SU-DHL-6 (cell line): ENCODE measurements at regions not wholly inside any gene's neighbourhood (a gene's known extent, or its start where the extent isn't known, plus 50 kb on each side); places are given as distances from the start of the nearest gene placed in this dataset.
"Not testable (repeated sequence)": the region's sequence is repeated elsewhere in the genome, so short reads cannot be mapped to it uniquely, and the experiment has no call there.

ENCODE experiments used
- H2AFZ ChIP-seq: fragments of 200-600 bp; sonication (generic); 2 replicates; pipeline ENCODE4 v1.6.1; 2014; ENCODE audit warnings: low read depth, mild to moderate bottlenecking, moderate library complexity, mixed read lengths, antibody characterized with exemption, low read length; ENCODE audit not compliant: severe bottlenecking
- H3F3A ChIP-seq: fragments of 200-600 bp; shearing (Covaris generic); 2 replicates; pipeline ENCODE4 v1.6.0; 2016; ENCODE audit warnings: antibody characterized with exemption, mild to moderate bottlenecking; ENCODE audit not compliant: insufficient read depth
- H3K27ac ChIP-seq: fragments of 200-600 bp; sonication (generic); 2 replicates; pipeline ENCODE4 v1.5.1; 2016; ENCODE audit warnings: low read depth, mild to moderate bottlenecking, low read length, moderate library complexity, mixed read lengths
- H3K27me3 ChIP-seq: fragments of 200-600 bp; sonication (generic), shearing (Covaris generic); 2 replicates; pipeline ENCODE4 v1.6.0; 2014; ENCODE audit warnings: mild to moderate bottlenecking, low read length
- H3K36me3 ChIP-seq: fragments of 200-600 bp; sonication (generic); 2 replicates; pipeline ENCODE4 v1.6.1; 2014; ENCODE audit warnings: mild to moderate bottlenecking, low read length, mixed read lengths
- H3K4me2 ChIP-seq: fragments of 300-600, 200-600 bp; shearing (Covaris generic), sonication (generic); 2 replicates; pipeline ENCODE4 v1.6.0; 2014; ENCODE audit warnings: low read length, low read depth, mild to moderate bottlenecking; ENCODE audit not compliant: poor library complexity, severe bottlenecking
- H3K4me3 ChIP-seq: fragments of 200-600 bp; sonication (generic); 2 replicates; pipeline ENCODE4 v1.5.1; 2014; ENCODE audit warnings: antibody characterized with exemption, low read length, mild to moderate bottlenecking, mixed read lengths; ENCODE audit not compliant: insufficient read depth, poor library complexity, severe bottlenecking
- H3K79me2 ChIP-seq: fragments of 200-600 bp; sonication (generic); 2 replicates; pipeline ENCODE4 v1.6.1; 2014; ENCODE audit warnings: mild to moderate bottlenecking, low read length, moderate library complexity; ENCODE audit not compliant: insufficient read depth
- H3K9ac ChIP-seq: fragments of 200-600 bp; sonication (generic); 2 replicates; pipeline ENCODE4 v1.7.0; 2014; ENCODE audit warnings: mild to moderate bottlenecking, low read length
- H3K9me2 ChIP-seq: fragments of 200-600 bp; sonication (generic); replicated peaks from 2 replicates; pipeline ENCODE4 v1.6.1; 2014; ENCODE audit warnings: low read length; ENCODE audit not compliant: insufficient read depth
- H3K9me3 ChIP-seq: fragments of 200-600 bp; sonication (generic); 2 replicates; pipeline ENCODE4 v1.6.1; 2014; ENCODE audit warnings: low read length, mixed read lengths; ENCODE audit not compliant: insufficient read depth
- H4K20me1 ChIP-seq: fragments of 200-600 bp; sonication (generic); 2 replicates; pipeline ENCODE4 v1.6.1; 2014; ENCODE audit warnings: low read depth, mild to moderate bottlenecking, antibody characterized with exemption, low read length, moderate library complexity, mixed read lengths
- EZH2phosphoT487 ChIP-seq: fragments of 200-600 bp; sonication (generic), shearing (Covaris generic); conservative IDR thresholded peaks from 2 replicates; pipeline ENCODE4 v1.6.1; 2018; ENCODE audit warnings: mild to moderate bottlenecking, antibody characterized with exemption, low read length, moderate library complexity, mixed read lengths
- TF ChIP-seq, protein P1 (sequence below): fragments of 200-600 bp; sonication (generic); IDR thresholded peaks from one replicate; pipeline ENCODE4 v1.5.1; 2017; ENCODE audit warnings: antibody characterized with exemption, mild to moderate bottlenecking, low read length, moderate library complexity; ENCODE audit not compliant: insufficient read depth, poor library complexity, severe bottlenecking

DNA sequence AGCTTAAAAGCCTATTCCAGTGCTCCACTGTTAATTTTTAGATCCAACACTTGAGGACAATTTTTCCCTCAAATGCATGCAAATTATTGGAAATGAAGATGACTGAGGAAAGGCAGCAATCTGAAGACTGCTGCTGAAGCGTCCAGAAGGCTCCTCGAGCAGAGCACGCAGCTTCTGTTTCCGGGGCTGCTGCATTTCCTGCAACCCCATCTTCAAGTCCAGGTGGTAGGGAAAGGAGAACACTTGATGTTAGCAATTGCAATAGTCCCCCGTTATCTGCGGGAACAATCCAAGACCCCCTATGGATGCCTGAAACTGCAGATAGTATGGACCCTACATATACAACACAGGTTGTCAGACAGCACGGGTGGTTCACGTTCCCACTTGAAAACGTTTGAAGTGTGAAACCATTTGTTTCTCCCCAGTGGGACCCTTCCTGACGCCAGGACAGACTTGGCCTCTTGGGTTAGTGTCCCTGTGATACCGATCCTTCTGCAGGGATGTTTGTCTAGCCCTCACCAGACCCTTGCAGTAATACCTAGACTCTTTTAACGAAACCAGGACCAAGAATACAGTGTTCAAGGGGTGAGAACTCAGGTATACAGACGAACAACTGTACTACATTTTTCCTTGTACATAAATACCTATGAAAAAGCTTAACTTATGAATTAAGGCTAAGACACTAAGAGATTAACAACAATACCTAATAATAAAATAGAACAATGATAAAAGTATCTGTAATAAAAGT is 152.3 kb downstream of the HSD17B3 start:
- Histone ChIP-seq H2AFZ (no peak overlapping the region), H4K20me1 (no peaks in the 10 kb centered on the region), H3K9me3 (no peaks in the 10 kb centered on the region), H3K9ac (no peak overlapping the region), H3K36me3 (no peaks in the 10 kb centered on the region), H3F3A (no peaks in the 10 kb centered on the region), H3K79me2 (no peaks in the 10 kb centered on the region), H3K27ac (no peak overlapping the region), H3K27me3 (no peaks in the 10 kb centered on the region), H3K9me2 (no peaks in the 10 kb centered on the region), H3K4me3 (no peak overlapping the region), H3K4me2 (no peak overlapping the region)
- TF ChIP-seq, protein P1, sequence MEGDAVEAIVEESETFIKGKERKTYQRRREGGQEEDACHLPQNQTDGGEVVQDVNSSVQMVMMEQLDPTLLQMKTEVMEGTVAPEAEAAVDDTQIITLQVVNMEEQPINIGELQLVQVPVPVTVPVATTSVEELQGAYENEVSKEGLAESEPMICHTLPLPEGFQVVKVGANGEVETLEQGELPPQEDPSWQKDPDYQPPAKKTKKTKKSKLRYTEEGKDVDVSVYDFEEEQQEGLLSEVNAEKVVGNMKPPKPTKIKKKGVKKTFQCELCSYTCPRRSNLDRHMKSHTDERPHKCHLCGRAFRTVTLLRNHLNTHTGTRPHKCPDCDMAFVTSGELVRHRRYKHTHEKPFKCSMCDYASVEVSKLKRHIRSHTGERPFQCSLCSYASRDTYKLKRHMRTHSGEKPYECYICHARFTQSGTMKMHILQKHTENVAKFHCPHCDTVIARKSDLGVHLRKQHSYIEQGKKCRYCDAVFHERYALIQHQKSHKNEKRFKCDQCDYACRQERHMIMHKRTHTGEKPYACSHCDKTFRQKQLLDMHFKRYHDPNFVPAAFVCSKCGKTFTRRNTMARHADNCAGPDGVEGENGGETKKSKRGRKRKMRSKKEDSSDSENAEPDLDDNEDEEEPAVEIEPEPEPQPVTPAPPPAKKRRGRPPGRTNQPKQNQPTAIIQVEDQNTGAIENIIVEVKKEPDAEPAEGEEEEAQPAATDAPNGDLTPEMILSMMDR = no peak
- no peak for TF ChIP-seq EZH2phosphoT487

DNA sequence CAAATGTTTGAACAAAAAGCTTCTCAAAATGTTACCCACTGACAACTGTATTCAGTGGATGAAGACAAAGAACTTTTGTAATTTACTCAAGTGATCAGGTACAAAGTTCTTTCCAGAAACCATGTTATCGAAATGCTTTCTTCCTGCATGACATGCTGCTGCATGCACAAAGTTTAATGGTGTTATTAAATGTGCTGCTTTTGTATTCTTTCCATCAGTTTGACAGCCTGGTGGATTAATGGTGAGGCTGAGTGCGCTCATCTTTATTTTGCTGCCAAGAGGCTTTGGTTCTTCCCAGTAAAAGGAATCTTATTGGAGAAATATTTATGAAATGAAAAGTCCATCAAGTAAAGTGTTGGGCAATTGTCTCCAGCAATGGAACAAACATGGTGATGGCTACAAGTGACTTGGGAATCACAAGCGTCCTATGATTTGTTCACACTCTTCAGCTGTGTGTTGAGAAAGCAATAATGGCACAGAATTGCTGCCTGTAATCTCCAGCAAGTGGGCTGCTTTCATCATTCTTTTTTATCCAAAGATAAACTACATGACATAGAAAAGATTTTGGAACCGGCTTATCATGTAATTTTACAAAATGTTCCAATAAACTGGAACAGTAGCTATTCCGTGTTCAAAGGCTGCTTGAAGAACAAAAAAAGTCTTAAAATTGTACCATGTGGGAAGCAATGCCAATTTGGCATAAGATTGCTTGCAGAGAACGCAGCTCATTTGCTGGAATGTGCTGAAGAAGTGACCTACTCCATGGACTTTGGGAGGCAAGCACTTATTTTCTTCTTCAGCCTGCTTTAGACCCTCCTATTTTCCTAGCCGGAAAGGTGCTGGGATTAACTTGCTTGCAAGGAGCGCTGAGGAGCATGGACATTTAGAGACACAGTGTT is 153.1 kb downstream of the HSD17B3 start:
- Histone ChIP-seq H3K9me3 (no peaks in the 10 kb centered on the region), H3F3A (no peaks in the 10 kb centered on the region), H3K27ac (no peak overlapping the region), H3K27me3 (no peaks in the 10 kb centered on the region), H3K4me2 (no peak overlapping the region), H3K36me3 (no peaks in the 10 kb centered on the region), H3K9ac (no peak overlapping the region), H2AFZ (no peak overlapping the region), H3K79me2 (no peaks in the 10 kb centered on the region), H3K4me3 (no peak overlapping the region), H3K9me2 (no peaks in the 10 kb centered on the region), H4K20me1 (no peaks in the 10 kb centered on the region)
- TF ChIP-seq, protein P1 = no peak
- no peak for TF ChIP-seq EZH2phosphoT487

DNA sequence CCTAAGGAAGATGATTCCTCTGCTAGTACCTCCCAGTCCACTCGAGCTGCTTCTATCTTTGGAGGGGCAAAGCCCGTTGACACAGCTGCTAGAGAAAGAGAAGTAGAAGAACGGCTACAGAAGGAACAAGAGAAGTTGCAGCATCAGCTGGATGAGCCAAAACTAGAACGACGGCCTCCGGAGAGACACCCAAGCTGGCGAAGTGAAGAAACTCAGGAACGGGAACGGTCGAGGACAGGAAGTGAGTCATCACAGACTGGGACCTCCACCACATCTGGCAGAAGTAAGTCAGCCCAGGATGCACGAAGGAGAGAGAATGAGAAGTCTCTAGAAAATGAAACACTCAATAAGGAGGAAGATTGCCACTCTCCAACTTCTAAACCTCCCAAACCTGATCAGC is 154.9 kb downstream of the HSD17B3 start:
- H3K27ac ChIP-seq, H3K27me3 ChIP-seq, H3K9ac ChIP-seq, H2AFZ ChIP-seq, H3K9me3 ChIP-seq, H3K9me2 ChIP-seq, H3F3A ChIP-seq, H3K36me3 ChIP-seq, H3K4me2 ChIP-seq, H4K20me1 ChIP-seq, H3K4me3 ChIP-seq, H3K79me2 ChIP-seq: not testable (repeated sequence)

DNA sequence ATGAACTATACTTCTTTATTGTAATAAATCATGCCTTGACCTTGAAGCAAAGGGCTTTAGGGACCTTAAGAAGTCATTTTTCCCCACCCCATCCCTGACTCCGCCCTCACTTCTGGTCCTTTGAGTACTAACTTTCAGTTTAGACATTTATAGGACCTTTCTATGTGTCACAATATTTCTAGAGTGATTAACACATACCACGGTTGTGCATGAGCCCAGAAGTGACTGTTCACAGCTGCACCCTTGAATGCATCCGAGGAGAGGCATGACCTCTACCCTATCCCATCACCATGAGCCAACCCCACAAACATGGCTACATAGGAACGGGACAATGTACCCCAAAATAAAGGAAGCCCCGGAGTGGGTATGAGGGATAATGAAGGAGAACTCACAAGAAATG is 160.3 kb downstream of the HSD17B3 start:
- H3F3A ChIP-seq = no peaks in the 10 kb centered on the region

More for the DNA sequence above, 160.3 kb downstream of the HSD17B3 start:
- Histone ChIP-seq H3K36me3 (no peaks in the 10 kb centered on the region), H2AFZ (no peak overlapping the region), H3K27me3 (no peaks in the 10 kb centered on the region), H3K4me3 (no peak overlapping the region), H3K4me2 (no peak overlapping the region), H3K27ac (no peak overlapping the region), H3K79me2 (no peaks in the 10 kb centered on the region), H3K9me3 (no peaks in the 10 kb centered on the region), H3K9ac (no peak overlapping the region), H3K9me2 (no peaks in the 10 kb centered on the region), H4K20me1 (no peaks in the 10 kb centered on the region)
- TF ChIP-seq, protein P1 = no peak
- TF ChIP-seq EZH2phosphoT487 = no peak
